Activated CD8-positive, alpha-beta T cell treated with anti-CD3 and anti-CD28 coated beads for 36 hours (primary cell): ENCODE measurements at regions not wholly inside any gene's neighbourhood (a gene's known extent, or its start where the extent isn't known, plus 50 kb on each side); places are given as distances from the start of the nearest gene placed in this dataset.
"Not testable (repeated sequence)": the region's sequence is repeated elsewhere in the genome, so short reads cannot be mapped to it uniquely, and the experiment has no call there.

Experiments
- ATAC-seq: fragments of 200-7000 bp; cut with Tn5 transposase; one replicate; pipeline ENCODE4 v1.10.0; 2021; ENCODE audit warnings: mild to moderate bottlenecking, moderate library complexity
- CTCF ChIA-PET: fragments of 350-600 bp; sonication (Branson Sonifier 250); formaldehyde crosslinking; loops from one replicate; lab custom pipeline; 2021; ENCODE audit warnings: antibody characterized with exemption; lab: Charles Lee
- POLR2A ChIA-PET: fragments of 350-600 bp; sonication (Branson Sonifier 250); formaldehyde crosslinking; loops from one replicate; lab custom pipeline; 2021; ENCODE audit warnings: antibody characterized with exemption; lab: Charles Lee
- DNase-seq: peaks from one replicate; pipeline ENCODE4 v3.0.0-alpha.2; 2020
- H3K27ac Mint-ChIP-seq: one replicate; pipeline ENCODE4 v1.8.0; 2021; ENCODE audit warnings: mild to moderate bottlenecking, mixed read lengths
- H3K27me3 Mint-ChIP-seq: one replicate; pipeline ENCODE4 v1.8.0; 2021; ENCODE audit warnings: mixed read lengths
- H3K36me3 Mint-ChIP-seq: one replicate; pipeline ENCODE4 v1.8.0; 2021; ENCODE audit warnings: low read depth, mixed read lengths
- H3K4me1 Mint-ChIP-seq: one replicate; pipeline ENCODE4 v1.8.0; 2021; ENCODE audit warnings: low read depth, mixed read lengths
- H3K4me3 Mint-ChIP-seq: one replicate; pipeline ENCODE4 v1.8.0; 2021; ENCODE audit warnings: mild to moderate bottlenecking, moderate library complexity, mixed read lengths
- H3K9me3 Mint-ChIP-seq: one replicate; pipeline ENCODE4 v1.8.0; 2021; ENCODE audit warnings: mixed read lengths
- intact Hi-C: fragments of 100-400 bp; cut with micrococcal nuclease; formaldehyde crosslinking; loops from one replicate; pipeline ENCODE4 v1.10.0; 2022
- TF ChIP-seq, protein P1 (sequence below): fragments of 200-600 bp; IDR thresholded peaks from one replicate; pipeline ENCODE4 v1.8.0; 2022; ENCODE audit warnings: antibody characterized with exemption, mild to moderate bottlenecking

DNA sequence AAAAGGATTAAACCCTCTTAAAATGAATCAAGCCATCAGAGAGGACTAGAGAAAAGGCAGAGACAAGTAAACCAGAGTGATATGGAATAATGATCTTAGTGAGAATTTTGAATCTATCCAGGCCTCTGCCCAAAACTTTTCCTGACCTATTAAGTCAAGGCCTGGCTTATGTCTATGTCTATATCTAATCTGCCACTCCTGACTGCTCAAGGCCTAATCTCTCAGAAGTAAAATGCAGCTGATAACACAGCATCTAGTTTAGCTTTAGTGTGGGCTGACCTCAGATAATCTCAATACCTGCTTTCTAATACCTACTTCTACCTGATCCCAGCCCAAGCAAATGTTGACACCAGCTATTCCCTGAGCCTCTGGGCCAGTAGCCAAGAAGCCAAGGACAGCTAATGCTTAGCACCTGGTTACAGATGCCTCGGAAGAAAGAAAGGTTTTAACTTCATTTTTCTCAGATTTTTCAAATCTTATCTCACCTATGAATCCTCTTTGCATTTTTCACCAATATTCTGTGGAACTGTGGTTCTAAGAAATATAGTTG lies 1472.5 kb upstream of the SEL1L start:
- ChIA-PET POLR2A (no interaction called here), CTCF (no interaction called here)
- Mint-ChIP-seq H3K27me3 (no peaks in the 10 kb centered on the region), H3K4me3 (no peak overlapping the region), H3K36me3 (no peaks in the 10 kb centered on the region), H3K27ac (no peak overlapping the region), H3K4me1 (no peaks in the 10 kb centered on the region), H3K9me3 (peaks cover 19% of the 10 kb centered on the region)
- DNase-seq (no peak), ATAC-seq (no peak)
- intact Hi-C loops: no loop called here
- TF ChIP-seq, protein P1, sequence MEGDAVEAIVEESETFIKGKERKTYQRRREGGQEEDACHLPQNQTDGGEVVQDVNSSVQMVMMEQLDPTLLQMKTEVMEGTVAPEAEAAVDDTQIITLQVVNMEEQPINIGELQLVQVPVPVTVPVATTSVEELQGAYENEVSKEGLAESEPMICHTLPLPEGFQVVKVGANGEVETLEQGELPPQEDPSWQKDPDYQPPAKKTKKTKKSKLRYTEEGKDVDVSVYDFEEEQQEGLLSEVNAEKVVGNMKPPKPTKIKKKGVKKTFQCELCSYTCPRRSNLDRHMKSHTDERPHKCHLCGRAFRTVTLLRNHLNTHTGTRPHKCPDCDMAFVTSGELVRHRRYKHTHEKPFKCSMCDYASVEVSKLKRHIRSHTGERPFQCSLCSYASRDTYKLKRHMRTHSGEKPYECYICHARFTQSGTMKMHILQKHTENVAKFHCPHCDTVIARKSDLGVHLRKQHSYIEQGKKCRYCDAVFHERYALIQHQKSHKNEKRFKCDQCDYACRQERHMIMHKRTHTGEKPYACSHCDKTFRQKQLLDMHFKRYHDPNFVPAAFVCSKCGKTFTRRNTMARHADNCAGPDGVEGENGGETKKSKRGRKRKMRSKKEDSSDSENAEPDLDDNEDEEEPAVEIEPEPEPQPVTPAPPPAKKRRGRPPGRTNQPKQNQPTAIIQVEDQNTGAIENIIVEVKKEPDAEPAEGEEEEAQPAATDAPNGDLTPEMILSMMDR: no peak

GRCh38 chr14:83007052-83007451 lies 1473.4 kb upstream of the SEL1L start:
- intact Hi-C loops, H3K36me3 Mint-ChIP-seq, H3K4me3 Mint-ChIP-seq, H3K27me3 Mint-ChIP-seq, H3K4me1 Mint-ChIP-seq, CTCF ChIA-PET, POLR2A ChIA-PET, DNase-seq, H3K27ac Mint-ChIP-seq, ATAC-seq: not testable (repeated sequence)
- H3K9me3 Mint-ChIP-seq: peaks cover 19% of the 10 kb centered on the region

- Mint-ChIP-seq H3K27me3 (no peaks in the 10 kb centered on the region), H3K9me3 (peaks cover 15% of the 10 kb centered on the region), H3K36me3 (no peaks in the 10 kb centered on the region), H3K4me3 (no peak overlapping the region), H3K4me1 (no peaks in the 10 kb centered on the region), H3K27ac (no peak overlapping the region)
- ChIA-PET POLR2A (interaction anchor here (0.6 kb wide), 1 partner anchor 448 kb away, joined by 3 read pairs; no protein-coding TSS in a partner anchor), CTCF (no interaction called here)
- intact Hi-C loops: no loop called here
- ATAC-seq: no peak
- no peak for DNase-seq
- TF ChIP-seq, protein P1: no peak
These were observed 1474.1 kb upstream of the SEL1L start for GRCh38 chr14:83007641-83008225.

DNA sequence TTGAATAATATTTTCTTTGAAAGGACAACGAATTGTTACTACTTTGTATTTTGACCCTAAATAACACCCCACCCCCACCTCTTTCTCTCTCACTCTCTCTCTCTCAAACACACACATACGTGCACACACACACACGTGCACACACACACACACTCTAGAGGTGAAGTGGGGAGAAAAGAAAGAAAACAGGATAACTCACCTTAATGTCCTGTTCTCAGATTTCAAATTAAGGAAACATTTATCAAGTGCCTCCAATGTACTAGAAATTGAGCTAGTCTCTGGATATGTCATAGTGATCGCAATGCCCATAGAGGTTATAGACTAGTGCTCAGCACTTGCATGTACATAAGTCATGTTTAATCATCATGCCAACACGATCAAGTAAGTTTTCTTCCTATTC lies 1483.6 kb upstream of the SEL1L start:
- ATAC-seq (no peak), DNase-seq (no peak)
- ChIA-PET POLR2A (no interaction called here), CTCF (no interaction called here)
- intact Hi-C loops: no loop called here
- Mint-ChIP-seq H3K36me3 (no peaks in the 10 kb centered on the region), H3K4me1 (no peaks in the 10 kb centered on the region), H3K27me3 (no peaks in the 10 kb centered on the region), H3K4me3 (no peak overlapping the region), H3K27ac (no peak overlapping the region), H3K9me3 (peaks cover 11% of the 10 kb centered on the region)
- TF ChIP-seq, protein P1: no peak

DNA sequence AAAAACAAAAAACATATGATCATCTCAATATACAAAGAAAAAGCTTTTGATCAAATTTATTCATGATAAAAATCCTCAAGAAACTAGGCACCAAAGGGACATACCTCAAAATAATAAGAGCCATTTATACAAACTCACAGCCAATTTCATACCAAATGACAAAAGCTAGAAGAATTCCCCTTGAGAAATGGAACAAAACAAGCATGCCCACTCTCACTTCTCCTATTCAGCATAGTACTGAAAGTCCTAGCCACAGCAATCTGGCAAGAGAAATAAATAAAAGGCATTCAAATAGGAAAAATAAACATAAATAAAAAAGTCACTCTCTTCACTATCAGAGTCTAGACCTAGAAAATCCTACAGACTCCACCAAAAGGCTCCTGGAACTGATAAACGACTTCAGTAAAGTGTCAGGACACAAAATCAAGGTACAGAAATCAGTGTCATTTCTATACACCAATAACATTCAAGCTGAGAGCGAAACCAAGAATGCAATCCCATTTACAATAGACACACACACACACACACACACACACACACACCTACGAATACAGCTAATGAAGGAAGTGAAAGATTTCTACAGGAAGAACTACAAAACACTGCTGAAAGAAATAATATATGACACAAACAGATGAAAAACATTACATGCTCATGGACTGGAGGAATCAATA lies 1486.2 kb upstream of the SEL1L start:
- ATAC-seq: no peak
- Mint-ChIP-seq H3K9me3 (peaks cover 15% of the 10 kb centered on the region), H3K4me3 (no peak overlapping the region), H3K27ac (no peak overlapping the region), H3K4me1 (no peaks in the 10 kb centered on the region), H3K36me3 (no peaks in the 10 kb centered on the region), H3K27me3 (no peaks in the 10 kb centered on the region)
- no peak for DNase-seq
- intact Hi-C loops: no loop called here
- POLR2A ChIA-PET: no interaction called here
- TF ChIP-seq, protein P1: no peak
- CTCF ChIA-PET: no interaction called here
